Osteocyte (in vitro differentiated cells): ENCODE measurements at regions not wholly inside any gene's neighbourhood (a gene's known extent, or its start where the extent isn't known, plus 50 kb on each side); places are given as distances from the start of the nearest gene placed in this dataset.

Experiments
- DNase-seq: peaks from one replicate; pipeline ENCODE4 v3.0.0; 2021; ENCODE audit warnings: mixed read lengths; ENCODE audit not compliant: unreplicated experiment; ENCODE audit errors: extremely low spot score
- H3K27ac Mint-ChIP-seq: one replicate; pipeline ENCODE4 v1.8.0; 2021; ENCODE audit warnings: mild to moderate bottlenecking, mixed read lengths; ENCODE audit not compliant: unreplicated experiment
- H3K27me3 Mint-ChIP-seq: one replicate; pipeline ENCODE4 v1.8.0; 2021; ENCODE audit warnings: mixed read lengths; ENCODE audit not compliant: unreplicated experiment
- H3K36me3 Mint-ChIP-seq: one replicate; pipeline ENCODE4 v1.8.0; 2021; ENCODE audit warnings: mixed read lengths; ENCODE audit not compliant: unreplicated experiment
- H3K4me1 Mint-ChIP-seq: one replicate; pipeline ENCODE4 v1.8.0; 2021; ENCODE audit warnings: mixed read lengths; ENCODE audit not compliant: unreplicated experiment
- H3K4me3 Mint-ChIP-seq: one replicate; pipeline ENCODE4 v1.8.0; 2021; ENCODE audit warnings: mild to moderate bottlenecking, moderate library complexity, mixed read lengths; ENCODE audit not compliant: unreplicated experiment
- H3K9me3 Mint-ChIP-seq: one replicate; pipeline ENCODE4 v1.8.0; 2021; ENCODE audit warnings: mixed read lengths; ENCODE audit not compliant: unreplicated experiment
- TF ChIP-seq, protein P1 (sequence below): fragments of 200-600 bp; sonication (generic); IDR thresholded peaks from 2 replicates; pipeline ENCODE4 v1.5.0; 2021; ENCODE audit warnings: antibody characterized with exemption, mild to moderate bottlenecking, moderate library complexity

- no peak for DNase-seq
- H3K27ac Mint-ChIP-seq = peak overlapping the region; percentile 35
- H3K36me3 Mint-ChIP-seq = no peaks in the 10 kb centered on the region
- no peak overlapping the region for H3K4me3 Mint-ChIP-seq
- peaks cover 23% of the 10 kb centered on the region for H3K27me3 Mint-ChIP-seq
- peaks cover 35% of the 10 kb centered on the region for H3K4me1 Mint-ChIP-seq
- peaks cover 7% of the 10 kb centered on the region for H3K9me3 Mint-ChIP-seq
- TF ChIP-seq, protein P1, sequence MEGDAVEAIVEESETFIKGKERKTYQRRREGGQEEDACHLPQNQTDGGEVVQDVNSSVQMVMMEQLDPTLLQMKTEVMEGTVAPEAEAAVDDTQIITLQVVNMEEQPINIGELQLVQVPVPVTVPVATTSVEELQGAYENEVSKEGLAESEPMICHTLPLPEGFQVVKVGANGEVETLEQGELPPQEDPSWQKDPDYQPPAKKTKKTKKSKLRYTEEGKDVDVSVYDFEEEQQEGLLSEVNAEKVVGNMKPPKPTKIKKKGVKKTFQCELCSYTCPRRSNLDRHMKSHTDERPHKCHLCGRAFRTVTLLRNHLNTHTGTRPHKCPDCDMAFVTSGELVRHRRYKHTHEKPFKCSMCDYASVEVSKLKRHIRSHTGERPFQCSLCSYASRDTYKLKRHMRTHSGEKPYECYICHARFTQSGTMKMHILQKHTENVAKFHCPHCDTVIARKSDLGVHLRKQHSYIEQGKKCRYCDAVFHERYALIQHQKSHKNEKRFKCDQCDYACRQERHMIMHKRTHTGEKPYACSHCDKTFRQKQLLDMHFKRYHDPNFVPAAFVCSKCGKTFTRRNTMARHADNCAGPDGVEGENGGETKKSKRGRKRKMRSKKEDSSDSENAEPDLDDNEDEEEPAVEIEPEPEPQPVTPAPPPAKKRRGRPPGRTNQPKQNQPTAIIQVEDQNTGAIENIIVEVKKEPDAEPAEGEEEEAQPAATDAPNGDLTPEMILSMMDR = no peak
Observed at GRCh38 chr7:42495256-42495655, 258.2 kb upstream of the GLI3 start.

GRCh38 chr7:42494736-42495135 lies 257.7 kb upstream of the GLI3 start:
- DNase-seq = no peak
- H3K27ac Mint-ChIP-seq = peak overlapping the region; percentile 85
- no peaks in the 10 kb centered on the region for H3K36me3 Mint-ChIP-seq
- H3K4me3 Mint-ChIP-seq = no peak overlapping the region
- H3K9me3 Mint-ChIP-seq = peaks cover 7% of the 10 kb centered on the region
- H3K4me1 Mint-ChIP-seq = peaks cover 37% of the 10 kb centered on the region
- peaks cover 22% of the 10 kb centered on the region for H3K27me3 Mint-ChIP-seq
- TF ChIP-seq, protein P1 = no peak

DNA sequence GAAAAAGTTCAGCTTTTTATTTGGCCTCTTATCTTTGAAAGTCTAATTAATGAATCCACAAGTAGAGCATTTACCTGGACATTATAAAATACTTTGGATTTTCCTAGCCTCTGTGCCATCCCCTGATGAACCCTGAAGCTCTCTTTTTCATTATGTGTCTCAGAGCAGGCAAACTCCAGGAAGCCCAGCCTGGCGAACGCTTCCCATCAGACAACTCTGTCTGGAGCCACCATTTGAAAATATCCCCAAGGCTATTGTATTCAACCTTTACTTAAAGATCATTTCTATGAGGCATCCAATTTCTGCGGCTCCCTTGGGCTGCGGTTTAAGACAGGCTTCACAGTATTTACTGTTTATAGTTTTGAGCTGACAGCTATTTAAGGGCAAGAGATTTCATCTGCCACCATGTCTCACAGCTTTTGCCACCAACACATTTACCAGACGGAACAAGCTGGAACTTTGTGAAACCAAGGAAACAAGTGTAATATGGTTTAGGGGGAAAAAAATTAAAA lies 257.2 kb upstream of the GLI3 start:
- H3K36me3 Mint-ChIP-seq = no peaks in the 10 kb centered on the region
- H3K9me3 Mint-ChIP-seq = peaks cover 7% of the 10 kb centered on the region
- no peak for DNase-seq
- H3K27me3 Mint-ChIP-seq = peaks cover 17% of the 10 kb centered on the region
- H3K27ac Mint-ChIP-seq = peak overlapping the region; percentile 85
- TF ChIP-seq, protein P1 = no peak
- peak overlapping the region; percentile 77 for H3K4me3 Mint-ChIP-seq
- H3K4me1 Mint-ChIP-seq = peaks cover 41% of the 10 kb centered on the region

DNA sequence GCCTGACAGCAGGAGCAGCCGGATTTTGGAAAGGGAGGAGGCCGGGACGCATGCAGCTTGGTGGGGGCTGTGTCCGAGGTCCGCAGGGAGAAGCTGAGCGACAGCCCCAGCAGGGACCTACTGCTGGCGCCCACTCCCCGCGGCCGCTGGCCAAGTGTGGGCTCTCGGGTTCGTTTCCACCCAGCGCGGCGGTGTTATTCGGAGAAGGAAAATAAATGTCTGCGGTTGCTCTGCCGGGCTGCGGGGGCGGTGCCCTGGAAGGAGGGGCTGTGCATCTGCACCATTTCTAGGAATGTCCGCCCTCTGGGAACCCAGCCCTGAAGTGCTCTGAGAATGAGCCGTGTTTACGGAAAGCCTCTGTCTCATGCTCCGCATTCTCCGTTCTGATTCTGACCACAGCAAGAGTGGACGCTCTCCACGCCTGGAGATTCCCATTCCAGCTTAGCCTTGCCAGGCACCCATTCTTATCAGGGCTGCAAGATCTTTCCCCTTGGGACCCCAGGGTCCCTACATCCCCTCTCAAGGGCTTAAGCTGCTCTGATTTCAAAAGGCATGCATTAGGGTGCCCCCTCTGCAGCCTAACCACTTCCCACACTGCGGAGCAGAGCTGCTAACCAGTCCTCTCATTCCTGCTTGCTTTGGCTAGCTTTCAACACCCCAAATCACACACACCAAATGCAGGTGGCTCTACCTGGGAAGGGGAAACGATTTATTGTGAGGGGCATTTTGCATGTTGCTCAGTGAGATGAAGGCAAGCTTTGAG lies 256.6 kb upstream of the GLI3 start:
- Mint-ChIP-seq H3K4me1 (peaks cover 41% of the 10 kb centered on the region), H3K36me3 (no peaks in the 10 kb centered on the region), H3K27me3 (peaks cover 17% of the 10 kb centered on the region), H3K9me3 (peaks cover 7% of the 10 kb centered on the region), H3K27ac (peak overlapping the region; percentile 85), H3K4me3 (peak overlapping the region; percentile 77)
- DNase-seq = peak; percentile 91
- TF ChIP-seq, protein P1 = peak; percentile 32

DNA sequence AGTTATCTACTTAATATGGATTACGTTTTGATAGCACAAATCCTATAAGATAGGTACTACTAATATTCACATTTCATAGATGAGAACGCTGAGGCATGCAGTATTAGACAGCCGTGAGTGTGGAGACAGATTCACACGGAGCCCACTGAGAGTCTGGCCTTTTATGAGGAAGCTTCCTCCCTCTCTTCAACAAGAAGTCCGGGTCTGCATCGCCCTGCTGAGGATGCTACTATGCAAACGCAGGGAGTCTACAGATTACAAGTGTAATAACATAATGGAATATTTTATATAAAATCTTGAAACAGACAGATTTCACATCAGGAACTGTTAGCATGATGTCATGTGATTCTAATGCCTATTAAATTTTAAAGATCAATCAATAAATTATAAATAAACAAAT lies 255.9 kb upstream of the GLI3 start:
- no peak overlapping the region for H3K27ac Mint-ChIP-seq
- peak overlapping the region; percentile 77 for H3K4me3 Mint-ChIP-seq
- H3K27me3 Mint-ChIP-seq = peaks cover 21% of the 10 kb centered on the region
- TF ChIP-seq, protein P1 = no peak
- no peaks in the 10 kb centered on the region for H3K36me3 Mint-ChIP-seq
- no peak for DNase-seq
- peaks cover 41% of the 10 kb centered on the region for H3K4me1 Mint-ChIP-seq
- peaks cover 4% of the 10 kb centered on the region for H3K9me3 Mint-ChIP-seq
